ENCODE measurements at regions not wholly inside any gene's neighbourhood (a gene's known extent, or its start where the extent isn't known, plus 50 kb on each side); places are given as distances from the start of the nearest gene placed in this dataset.
"Not testable (repeated sequence)": the region's sequence is repeated elsewhere in the genome, so short reads cannot be mapped to it uniquely, and the experiment has no call there.

DNA sequence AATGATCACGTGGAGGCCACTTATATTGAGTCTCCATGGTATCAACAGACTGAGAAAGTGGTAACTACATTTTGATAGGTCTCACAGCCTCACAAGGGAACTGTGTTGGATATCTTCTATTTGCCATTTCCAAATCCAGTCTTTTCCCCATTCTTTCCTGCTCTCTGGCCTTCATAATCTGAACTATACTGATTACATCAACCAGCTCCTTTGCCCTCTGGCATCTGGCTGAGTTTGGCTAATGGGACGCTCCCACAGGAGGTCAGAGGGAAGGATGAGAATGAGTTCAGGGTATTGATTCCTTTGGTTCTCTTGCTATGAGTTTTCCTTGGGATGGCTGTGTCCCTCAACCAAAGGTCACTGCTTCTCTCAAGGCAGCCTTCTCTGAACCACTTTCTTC lies 152.6 kb downstream of the RTL9 start:
- Histone ChIP-seq H3K27me3 (replicated peaks) (no peaks in the 10 kb centered on the region), H3K4me3 (ENCODE audit: low read depth, low read length) (no peak overlapping the region), H3K27ac (no peak overlapping the region), H3K36me3 (replicated peaks) (no peaks in the 10 kb centered on the region)
- TF ChIP-seq, protein P1, sequence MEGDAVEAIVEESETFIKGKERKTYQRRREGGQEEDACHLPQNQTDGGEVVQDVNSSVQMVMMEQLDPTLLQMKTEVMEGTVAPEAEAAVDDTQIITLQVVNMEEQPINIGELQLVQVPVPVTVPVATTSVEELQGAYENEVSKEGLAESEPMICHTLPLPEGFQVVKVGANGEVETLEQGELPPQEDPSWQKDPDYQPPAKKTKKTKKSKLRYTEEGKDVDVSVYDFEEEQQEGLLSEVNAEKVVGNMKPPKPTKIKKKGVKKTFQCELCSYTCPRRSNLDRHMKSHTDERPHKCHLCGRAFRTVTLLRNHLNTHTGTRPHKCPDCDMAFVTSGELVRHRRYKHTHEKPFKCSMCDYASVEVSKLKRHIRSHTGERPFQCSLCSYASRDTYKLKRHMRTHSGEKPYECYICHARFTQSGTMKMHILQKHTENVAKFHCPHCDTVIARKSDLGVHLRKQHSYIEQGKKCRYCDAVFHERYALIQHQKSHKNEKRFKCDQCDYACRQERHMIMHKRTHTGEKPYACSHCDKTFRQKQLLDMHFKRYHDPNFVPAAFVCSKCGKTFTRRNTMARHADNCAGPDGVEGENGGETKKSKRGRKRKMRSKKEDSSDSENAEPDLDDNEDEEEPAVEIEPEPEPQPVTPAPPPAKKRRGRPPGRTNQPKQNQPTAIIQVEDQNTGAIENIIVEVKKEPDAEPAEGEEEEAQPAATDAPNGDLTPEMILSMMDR (IDR thresholded peaks at IDR 0.05; ENCODE audit: low read depth, low read length, missing control alignments): no peak
- in situ Hi-C loops (cut with HindIII; ENCODE audit: low pct_ligation_motif_present, low sequenced_read_pairs): no loop called here
- no peak for DNase-seq

DNA sequence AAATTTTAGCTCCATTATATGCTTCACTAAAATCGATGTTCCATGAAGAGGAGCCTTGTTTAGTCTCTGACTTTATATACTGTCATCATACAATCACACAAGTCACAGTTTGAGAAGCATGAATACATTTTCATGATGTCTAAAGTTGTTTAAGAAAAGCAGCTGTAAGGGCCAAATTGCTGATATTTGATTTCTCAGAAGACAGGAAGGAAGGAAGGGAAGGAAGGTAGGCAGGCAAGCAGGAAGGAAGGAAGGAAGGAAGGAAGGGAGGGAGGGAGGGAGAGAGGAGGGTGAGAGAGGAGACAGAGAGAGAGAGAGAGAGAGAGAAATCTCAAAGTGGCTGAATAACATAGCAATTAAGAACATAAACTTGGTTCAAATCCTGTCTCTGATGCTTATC lies 153.7 kb downstream of the RTL9 start:
- Histone ChIP-seq H3K27ac (no peak overlapping the region), H3K36me3 (replicated peaks) (no peaks in the 10 kb centered on the region), H3K27me3 (replicated peaks) (no peaks in the 10 kb centered on the region), H3K4me3 (ENCODE audit: low read depth, low read length) (no peak overlapping the region)
- TF ChIP-seq, protein P1 (IDR thresholded peaks at IDR 0.05; ENCODE audit: low read depth, low read length, missing control alignments): no peak
- no peak for DNase-seq
- in situ Hi-C loops (cut with HindIII; ENCODE audit: low pct_ligation_motif_present, low sequenced_read_pairs): no loop called here

DNA sequence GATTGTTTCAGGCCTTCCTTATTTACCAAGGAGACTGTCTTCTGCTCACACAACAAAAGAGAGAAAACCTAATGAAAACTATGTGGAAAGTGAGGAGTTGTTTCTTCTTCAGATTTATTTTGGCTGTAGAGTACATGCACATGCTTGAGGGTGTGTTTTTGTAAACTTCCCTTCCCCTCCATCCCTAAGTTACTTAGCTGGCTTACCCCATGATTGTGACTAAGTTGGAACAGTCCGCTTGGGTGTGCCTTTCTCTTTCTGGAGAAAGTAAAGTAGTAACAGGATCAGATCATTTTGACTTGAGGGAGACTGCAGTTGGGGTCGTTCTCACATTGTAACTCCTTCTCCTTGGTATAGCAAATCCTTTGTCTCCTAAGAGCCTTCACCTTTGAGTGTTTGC lies 155.9 kb downstream of the RTL9 start:
- no peaks in the 10 kb centered on the region for H3K27me3 ChIP-seq (replicated peaks)
- in situ Hi-C loops (cut with HindIII; ENCODE audit: low pct_ligation_motif_present, low sequenced_read_pairs): no loop called here
- no peak overlapping the region for H3K27ac ChIP-seq
- H3K4me3 ChIP-seq (ENCODE audit: low read depth, low read length): no peak overlapping the region
- TF ChIP-seq, protein P1 (IDR thresholded peaks at IDR 0.05; ENCODE audit: low read depth, low read length, missing control alignments): no peak
- no peak for DNase-seq
- H3K36me3 ChIP-seq (replicated peaks): no peaks in the 10 kb centered on the region

DNA sequence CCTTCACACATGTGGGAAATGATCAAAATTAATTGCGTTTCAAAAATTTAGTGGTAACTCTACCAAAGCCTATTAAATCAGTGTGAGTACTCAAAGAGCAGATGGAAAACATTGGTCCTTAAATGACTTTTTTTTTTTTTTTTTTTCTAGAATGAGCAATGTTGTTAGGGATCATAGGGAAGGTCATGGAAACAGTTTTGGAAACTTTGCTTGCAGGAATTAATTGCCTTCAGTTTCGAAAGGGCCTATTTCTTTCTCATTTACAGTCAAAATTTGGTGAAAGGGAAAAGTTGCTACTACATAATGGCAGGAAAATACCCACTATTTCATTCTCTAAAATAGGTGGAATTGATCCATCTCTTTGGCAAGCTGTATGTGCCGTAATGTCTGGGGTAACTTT lies 160.9 kb downstream of the RTL9 start:
- H3K4me3 ChIP-seq (ENCODE audit: low read depth, low read length): no peak overlapping the region
- no peaks in the 10 kb centered on the region for H3K36me3 ChIP-seq (replicated peaks)
- in situ Hi-C loops (cut with HindIII; ENCODE audit: low pct_ligation_motif_present, low sequenced_read_pairs): no loop called here
- DNase-seq: no peak
- TF ChIP-seq, protein P1 (IDR thresholded peaks at IDR 0.05; ENCODE audit: low read depth, low read length, missing control alignments): no peak
- no peaks in the 10 kb centered on the region for H3K27me3 ChIP-seq (replicated peaks)
- no peak overlapping the region for H3K27ac ChIP-seq

DNA sequence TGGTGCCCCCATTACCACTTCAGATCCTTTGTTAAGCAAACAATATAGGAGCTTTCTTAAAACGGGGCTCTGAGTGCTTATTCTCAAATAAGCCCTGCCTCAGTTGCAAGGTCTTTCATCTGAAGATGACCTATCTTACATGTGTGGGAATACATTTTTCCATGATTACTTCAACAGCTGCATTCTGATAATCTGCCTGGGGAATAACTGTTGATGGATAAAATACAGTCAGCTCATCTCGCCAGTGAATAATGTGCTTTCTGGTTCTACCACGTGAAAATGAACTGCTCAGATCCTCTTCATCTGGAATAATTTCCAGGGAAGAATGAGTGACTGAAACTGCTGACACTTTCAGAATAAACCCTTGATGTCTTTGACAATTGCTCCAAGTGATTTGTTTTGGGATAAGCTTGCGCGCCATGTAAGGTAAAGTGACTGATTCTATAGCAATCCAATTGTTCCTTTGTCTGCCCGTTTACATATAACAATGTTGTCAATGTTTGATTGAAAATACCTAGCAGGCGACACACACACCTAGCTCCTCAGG lies 161.3 kb downstream of the RTL9 start:
- Histone ChIP-seq H3K27ac (no peak overlapping the region), H3K4me3 (ENCODE audit: low read depth, low read length) (no peak overlapping the region), H3K27me3 (replicated peaks) (no peaks in the 10 kb centered on the region), H3K36me3 (replicated peaks) (no peaks in the 10 kb centered on the region)
- TF ChIP-seq, protein P1 (IDR thresholded peaks at IDR 0.05; ENCODE audit: low read depth, low read length, missing control alignments): no peak
- in situ Hi-C loops (cut with HindIII; ENCODE audit: low pct_ligation_motif_present, low sequenced_read_pairs): no loop called here
- no peak for DNase-seq

DNA sequence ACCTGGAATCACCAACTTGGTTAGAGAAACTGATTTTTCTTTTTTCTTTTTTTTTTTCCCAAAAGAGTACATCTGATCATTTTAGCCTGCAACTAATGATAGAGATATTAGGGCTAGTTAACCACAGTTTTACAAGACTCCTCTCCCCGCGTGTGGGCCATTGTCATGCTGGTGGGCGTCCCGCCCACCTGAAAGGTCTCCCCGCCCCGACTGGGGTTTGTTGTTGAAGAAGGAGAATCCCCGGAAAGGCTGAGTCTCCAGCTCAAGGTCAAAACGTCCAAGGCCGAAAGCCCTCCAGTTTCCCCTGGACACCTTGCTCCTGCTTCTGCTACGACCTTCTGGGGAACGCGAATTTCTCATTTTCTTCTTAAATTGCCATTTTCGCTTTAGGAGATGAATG lies 162.0 kb downstream of the RTL9 start:
- H3K27me3 ChIP-seq (replicated peaks); H3K36me3 ChIP-seq (replicated peaks); H3K27ac ChIP-seq; in situ Hi-C loops (cut with HindIII; ENCODE audit: low pct_ligation_motif_present, low sequenced_read_pairs); DNase-seq; H3K4me3 ChIP-seq (ENCODE audit: low read depth, low read length): not testable (repeated sequence)

Measured in brain microvascular endothelial cell (primary cell).